GM18868 (cell line): ENCODE measurements at regions not wholly inside any gene's neighbourhood (a gene's known extent, or its start where the extent isn't known, plus 50 kb on each side); places are given as distances from the start of the nearest gene placed in this dataset.

Experiments used
- ATAC-seq: cut with Tn5 transposase; IDR thresholded peaks from one replicate; pipeline ENCODE4 v1.9.1; 2021; ENCODE audit warnings: mild to moderate bottlenecking, moderate library complexity; ENCODE audit not compliant: unreplicated experiment

GRCh38 chr7:21137640-21138039 is 290.2 kb upstream of the SP4 start:
- no peak for ATAC-seq

GRCh38 chr7:21140622-21141021 is 287.3 kb upstream of the SP4 start:
- ATAC-seq = no peak

GRCh38 chr7:21141476-21141875 is 286.4 kb upstream of the SP4 start:
- no peak for ATAC-seq

GRCh38 chr7:21142081-21142480 is 285.8 kb upstream of the SP4 start:
- no peak for ATAC-seq

GRCh38 chr7:21146642-21147423 is 281.1 kb upstream of the SP4 start:
- no peak for ATAC-seq

GRCh38 chr7:21149809-21150208 is 278.1 kb upstream of the SP4 start:
- ATAC-seq = no peak

- ATAC-seq = no peak
These were observed 273.3 kb upstream of the SP4 start for GRCh38 chr7:21154614-21155013.

- ATAC-seq = no peak
These were observed 268.4 kb upstream of the SP4 start for GRCh38 chr7:21159506-21159905.

- ATAC-seq = no peak
These were observed 267.5 kb upstream of the SP4 start for GRCh38 chr7:21160401-21160800.

GRCh38 chr7:21167942-21168341 is 259.9 kb upstream of the SP4 start:
- ATAC-seq = no peak

- ATAC-seq = no peak
These were observed 258.0 kb upstream of the SP4 start for GRCh38 chr7:21169667-21170580.

- ATAC-seq = no peak
These were observed 255.1 kb upstream of the SP4 start for GRCh38 chr7:21172800-21173199.

- ATAC-seq = no peak
These were observed 254.4 kb upstream of the SP4 start for GRCh38 chr7:21173436-21173835.

GRCh38 chr7:21175714-21176113 is 252.2 kb upstream of the SP4 start:
- no peak for ATAC-seq

GRCh38 chr7:21184942-21185652 is 242.8 kb upstream of the SP4 start:
- ATAC-seq = no peak

GRCh38 chr7:21185653-21186265 is 242.1 kb upstream of the SP4 start:
- no peak for ATAC-seq

- ATAC-seq = no peak
These were observed 236.4 kb upstream of the SP4 start for GRCh38 chr7:21191321-21192073.

GRCh38 chr7:21192657-21193056 is 235.2 kb upstream of the SP4 start:
- ATAC-seq = no peak

GRCh38 chr7:21193895-21194294 is 234.0 kb upstream of the SP4 start:
- no peak for ATAC-seq

- ATAC-seq = no peak
These were observed 232.9 kb upstream of the SP4 start for GRCh38 chr7:21194936-21195335.
